EL (cell line): ENCODE measurements at regions not wholly inside any gene's neighbourhood (a gene's known extent, or its start where the extent isn't known, plus 50 kb on each side); places are given as distances from the start of the nearest gene placed in this dataset.

ENCODE experiments used
- DNase-seq: peaks from one replicate; pipeline ENCODE4 v3.0.0-alpha.2; 2016

DNA sequence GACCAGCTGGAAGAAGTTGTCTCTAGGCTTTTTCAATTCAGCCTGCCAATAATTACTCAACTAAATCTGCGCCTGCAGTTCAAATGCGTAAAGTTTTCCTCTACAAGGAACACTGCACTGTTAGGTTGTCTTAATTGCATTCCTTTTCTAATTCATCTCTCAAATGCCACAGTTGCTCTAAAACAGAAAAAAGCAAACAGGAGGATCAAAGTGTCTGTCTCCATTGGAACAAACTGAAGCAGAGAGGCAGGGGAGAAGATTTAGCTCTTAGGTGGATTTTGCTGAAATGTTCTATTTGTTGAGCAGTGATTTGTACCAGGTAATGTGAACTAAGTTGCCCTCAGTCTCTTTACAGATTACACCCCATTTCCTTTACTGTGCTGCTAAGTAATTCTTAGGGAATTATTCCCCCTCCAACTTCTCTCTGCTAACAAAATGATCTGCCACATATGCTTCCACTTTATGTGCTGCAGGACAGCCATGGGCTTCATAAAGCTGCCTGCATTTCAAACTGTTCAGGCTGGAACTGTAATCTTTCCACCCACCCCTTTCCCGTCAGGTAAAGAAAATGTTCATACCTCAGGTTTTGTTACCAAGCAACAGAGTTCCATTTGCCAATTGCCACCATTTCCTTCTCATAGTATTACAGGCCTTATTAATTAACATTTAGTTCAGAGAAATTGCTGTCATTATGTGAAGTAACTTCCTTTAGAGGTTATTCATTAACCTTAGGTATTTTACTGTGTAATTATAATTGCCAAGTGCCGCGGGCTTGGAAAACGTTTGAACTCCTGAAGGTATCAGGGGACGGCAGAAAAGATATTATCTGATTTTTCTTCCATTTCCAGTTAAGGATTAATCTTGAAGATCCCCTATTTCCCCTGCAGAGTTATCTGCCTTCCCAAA is 149.3 kb downstream of the SPRY1 start:
- DNase-seq, result no peak

DNA sequence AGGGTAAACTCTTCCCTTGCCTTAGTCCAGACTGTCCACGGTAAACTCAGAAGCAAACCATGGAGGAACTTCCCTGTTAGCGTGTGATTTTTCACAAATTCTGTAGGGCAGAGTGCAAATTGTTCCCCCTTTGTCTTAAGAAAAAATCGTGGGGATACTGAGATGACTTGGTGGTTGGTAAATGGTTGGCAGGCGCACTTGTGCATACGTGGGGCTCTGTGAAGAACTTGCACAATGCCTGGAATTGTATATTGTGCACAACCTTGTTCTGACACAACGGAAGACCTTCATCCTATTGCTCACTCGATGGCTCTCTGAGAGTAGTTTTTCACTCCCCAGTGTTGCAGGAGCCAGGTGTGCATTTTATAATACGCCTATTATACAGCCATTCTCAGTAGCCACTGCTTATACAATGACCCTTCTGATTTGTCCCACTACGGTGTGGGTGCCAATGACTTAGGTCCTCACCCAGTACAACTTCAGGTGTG is 150.0 kb downstream of the SPRY1 start:
- DNase-seq, result no peak

DNA sequence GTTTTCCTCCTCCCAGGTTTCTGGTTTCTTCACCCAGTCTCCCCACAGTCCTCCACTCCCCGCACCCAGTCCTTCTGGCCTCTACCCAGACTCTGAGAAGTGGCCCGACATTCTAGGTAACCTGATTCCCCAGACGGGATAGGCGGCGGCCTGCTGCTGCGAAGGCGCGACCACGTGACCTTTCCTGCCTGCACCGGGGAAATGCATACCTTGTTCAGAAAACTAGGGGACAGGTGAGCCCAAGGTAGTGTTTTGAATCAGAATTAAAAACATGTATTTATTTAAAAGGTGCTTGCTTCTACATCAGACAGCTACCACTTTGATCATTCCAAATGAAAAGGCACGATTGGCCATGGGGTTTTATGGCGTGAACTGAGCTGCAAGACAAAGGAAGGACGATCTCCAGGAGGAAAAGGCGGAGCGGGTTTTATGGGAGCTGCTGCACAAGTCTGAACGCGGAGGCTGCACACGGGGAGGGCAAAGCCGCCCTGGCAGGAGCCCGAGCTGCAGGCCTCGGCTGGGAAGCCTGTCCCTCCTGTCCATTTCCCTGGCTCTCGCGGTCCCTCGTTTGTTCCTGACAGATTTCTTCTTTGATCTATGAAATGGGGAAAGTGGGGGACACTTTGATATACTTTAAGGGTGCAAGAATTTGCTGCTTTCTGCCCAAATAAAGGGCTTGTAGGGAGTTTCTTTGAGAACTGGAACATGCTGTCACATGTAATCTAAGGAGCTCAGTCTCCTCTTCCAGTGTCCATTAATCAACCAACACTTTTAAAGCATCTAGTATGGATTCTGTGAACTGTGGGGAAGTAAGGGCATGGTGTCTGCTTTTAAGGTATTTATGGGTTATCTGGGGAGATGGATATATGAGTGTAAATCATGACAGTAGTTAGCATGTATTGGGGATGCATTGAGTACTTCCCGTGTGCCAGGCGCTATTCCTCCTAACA is 150.9 kb downstream of the SPRY1 start:
- DNase-seq, result no peak

DNA sequence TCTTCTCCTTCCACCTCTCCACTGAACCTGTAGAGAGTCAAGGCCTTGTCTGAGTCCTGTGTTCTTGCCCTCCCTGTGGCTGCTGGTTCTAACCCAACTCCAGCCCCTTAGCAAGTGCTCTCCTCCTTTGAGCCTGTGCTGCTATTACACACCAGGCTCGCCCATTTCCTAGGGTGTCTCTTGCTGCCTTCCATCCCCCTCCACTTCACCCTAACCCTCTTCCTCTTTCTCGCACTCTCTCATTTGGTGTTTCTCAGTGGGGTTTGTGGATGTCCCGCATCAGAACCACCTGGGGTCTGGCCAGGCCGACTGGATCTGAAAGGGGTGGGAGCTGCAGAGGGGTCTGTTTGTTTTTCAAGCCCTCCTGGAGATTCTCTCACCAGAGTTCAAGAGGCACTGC is 156.7 kb downstream of the SPRY1 start:
- DNase-seq, result no peak

DNA sequence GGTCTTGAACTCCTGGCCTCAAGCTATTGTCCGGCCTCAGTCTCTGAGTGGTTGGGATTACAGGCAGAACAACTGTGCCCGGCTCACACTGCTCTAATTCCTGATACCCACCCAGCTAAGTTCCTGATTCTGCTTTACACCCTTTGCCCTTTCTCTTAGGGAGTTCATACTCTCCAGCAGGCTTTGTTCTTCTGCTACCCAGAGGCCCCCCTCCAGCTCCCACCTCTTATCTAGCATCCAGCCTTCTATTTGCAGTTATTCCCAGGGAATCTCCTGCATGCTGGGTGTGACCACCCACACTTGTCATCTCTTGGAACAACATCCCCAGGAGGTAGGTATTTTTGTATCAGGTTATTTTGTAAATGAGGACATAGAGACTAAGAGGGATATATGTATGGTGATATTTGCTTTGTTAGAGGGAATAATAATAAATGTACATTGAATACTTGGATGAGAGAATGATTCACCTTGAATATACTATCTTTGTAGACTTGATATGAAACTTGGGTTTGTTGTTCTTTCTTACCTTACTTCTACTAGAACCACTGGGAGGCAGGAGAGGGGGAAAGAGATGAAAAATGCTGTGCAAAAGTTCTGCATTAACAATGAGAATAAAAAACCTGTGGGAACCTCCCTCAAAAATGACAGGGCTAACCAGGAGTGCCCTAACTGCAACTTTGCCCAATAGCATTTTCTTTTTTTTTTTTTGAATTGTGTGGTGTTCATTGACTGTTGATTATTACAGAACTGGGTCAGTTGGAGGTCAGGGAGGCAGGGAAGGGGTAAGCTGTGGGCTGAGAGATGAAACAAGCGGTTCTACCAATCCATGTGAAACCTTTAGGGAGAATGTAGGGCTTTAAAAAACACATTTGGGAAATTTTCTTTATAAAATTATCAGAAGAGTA is 157.4 kb downstream of the SPRY1 start:
- no peak for DNase-seq

DNA sequence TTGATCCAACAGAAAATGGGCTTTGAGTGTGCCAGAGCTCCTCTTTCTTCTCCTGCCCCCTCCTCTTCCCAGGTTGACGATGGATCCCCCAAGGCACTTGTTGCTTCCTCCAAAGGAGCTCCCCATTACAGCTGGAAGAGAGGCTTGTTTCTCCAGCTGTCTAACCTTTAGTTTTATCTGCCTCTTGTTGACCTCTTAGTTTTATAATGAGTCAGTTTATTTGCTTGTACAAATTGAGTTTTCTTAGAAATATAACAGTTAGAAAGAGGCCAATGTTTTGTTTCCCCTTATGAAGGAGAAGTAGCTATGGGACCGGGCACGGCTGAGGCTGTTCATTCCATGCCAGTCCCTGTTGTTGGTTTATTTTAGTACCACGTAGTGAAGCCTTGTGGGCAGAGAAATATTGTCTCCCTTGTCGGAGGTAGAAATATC is 158.2 kb downstream of the SPRY1 start:
- no peak for DNase-seq

DNA sequence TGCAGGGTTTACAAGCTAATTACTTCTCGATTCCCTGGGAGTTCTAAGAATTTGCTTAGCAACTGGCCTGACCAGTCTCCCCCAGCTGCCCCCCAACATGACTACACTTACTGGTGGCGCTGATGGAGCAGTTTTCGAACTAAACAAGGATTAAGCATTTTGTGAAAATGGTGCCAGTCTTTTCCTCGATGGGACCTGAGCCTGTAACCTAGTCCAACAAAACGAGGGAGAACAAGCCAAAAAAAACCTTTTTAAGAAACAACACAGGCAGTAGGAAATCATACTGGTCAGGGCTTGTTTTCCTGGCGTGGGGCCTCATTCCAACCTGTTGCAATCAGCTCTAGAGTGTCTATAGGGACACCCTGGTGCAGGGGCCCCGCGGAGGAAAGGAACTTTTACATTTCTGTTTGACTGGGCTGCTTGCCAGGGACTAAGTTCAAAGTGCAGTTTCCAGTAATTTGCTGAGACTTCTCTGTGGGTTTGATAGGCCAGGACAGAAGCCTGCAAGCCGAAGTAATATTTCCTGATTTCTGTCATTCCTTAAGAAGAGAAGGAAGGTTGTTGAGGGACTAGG is 158.7 kb downstream of the SPRY1 start:
- DNase-seq, result peak; percentile 58

DNA sequence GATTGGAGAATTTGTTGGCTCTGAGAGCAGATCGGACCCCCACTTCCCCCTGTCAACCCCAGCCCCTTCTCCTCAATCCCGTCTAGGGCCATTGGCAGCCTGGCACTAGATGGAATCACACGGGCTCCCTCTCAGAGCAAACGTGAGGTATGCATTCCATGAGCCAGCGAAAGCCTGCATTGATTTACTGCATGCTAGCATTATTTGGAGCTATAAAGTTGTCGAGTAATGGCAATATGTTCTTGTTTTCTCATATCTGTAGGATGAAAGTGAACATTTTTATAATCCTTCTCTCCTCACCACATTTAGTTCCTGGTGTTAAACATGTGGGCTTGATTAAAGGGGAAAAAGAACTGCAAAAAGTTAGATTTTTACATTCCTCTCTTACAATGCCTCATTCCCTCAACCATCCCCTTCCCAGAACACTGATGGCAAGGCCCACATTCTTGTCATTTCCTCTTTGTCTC is 159.2 kb downstream of the SPRY1 start:
- no peak for DNase-seq

DNA sequence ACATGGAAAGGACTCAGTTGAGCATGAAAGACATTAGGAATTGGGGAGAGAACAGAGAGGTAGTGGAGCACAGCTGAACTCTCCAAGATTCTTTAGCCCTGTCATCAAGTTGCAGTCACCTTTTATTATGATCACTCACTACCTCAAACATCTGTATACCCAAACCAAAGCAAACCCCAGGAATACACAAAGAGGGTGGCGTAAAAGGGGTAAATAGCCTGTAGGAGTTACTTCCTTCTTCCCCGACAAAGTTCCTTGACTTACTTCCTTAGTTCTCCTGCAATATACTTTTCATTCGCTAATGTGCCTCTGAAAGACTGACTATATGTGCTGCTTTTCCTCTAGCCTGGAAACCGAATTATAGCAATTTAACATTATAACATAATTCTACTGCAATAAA is 159.9 kb downstream of the SPRY1 start:
- DNase-seq, result no peak

DNA sequence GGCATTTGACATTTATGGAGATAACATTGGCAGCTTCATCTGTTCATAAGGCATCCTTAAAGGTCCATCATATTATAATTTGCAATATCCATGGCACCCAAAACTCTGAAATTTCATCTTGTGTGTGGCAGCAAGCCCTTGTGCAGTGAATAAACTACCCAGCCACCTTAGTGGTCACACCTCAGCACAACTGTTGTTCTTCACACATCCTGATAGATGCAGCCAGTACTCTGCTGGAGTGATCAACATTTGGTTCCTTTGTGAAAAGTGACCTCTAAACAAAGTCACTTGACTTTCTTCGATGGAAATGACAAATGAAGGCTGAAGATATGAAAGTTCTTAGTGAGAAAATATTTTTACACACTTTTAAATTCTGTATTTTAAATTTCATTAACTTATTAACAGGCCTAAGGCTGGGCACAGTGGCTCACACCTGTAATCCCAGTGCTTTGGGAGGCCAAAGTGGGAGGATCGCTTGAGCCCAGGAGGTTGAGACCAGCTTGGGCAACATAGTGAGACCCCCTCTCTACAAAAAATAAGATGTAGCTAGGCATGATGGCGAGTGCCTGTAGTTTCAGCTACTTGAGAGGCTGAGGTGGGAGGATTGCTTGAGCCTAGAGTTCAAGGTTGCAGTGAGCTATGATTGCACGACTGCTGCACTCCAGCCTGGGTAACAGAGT is 161.4 kb downstream of the SPRY1 start:
- DNase-seq, result no peak

DNA sequence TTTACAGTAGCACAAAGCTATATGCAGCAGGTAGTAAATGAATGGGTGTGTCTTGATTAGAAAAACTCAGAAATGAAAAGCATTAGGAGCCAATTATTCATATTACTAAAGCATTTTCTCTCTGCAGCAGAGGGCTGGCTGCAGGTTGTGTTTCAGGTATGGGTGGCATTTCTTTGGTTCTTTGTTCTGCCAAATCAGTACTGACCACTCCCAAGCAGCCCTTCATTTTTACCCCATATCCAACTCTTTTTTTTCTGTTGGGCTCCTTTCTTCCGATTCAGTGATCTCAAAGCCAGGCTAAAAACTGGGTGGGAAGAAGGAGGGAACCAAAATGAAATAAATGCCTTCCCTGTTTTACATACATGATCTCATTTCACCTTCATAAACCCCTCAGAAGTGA is 162.3 kb downstream of the SPRY1 start:
- DNase-seq, result no peak

DNA sequence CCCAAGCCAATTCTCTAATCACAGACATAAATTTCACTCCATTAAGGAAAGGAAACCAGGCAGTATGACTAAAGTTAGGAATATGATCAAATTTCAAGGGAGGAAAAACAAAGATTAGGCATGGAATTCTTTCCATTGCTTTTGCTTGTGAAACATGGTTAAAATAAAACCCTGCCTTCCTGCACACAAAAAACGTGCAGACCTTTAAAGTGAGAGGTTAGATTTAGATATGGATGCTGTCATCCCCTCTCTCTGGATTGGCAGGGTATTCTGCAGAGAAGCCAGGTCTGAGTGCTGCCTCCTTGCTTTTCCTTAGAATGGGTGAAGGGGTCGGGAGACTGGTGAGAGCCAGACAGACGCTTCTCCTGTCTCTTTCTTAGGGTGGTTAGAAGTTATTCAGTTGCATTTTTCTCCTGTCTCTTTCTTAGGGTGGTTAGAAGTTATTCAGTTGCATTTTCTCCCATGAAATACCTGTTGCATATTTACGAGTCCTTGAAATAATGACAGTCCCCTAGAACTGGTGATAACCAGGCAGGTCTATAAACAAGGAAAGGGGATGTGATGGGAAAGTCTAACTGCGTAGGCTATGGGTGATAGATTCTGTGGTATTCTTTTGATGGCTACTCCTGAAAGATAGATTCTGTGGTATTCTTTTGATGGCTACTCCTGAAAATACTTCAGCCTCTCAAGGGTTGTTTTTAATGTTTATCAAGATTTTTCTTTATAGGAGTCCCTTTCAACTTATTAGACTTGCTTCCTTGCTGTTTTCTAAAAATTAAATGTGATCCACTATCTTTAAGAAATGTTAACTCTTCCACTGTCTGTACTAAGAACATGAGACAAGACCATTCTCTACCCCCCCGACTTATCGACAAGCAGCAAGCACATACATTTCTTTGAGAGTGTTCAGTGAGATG is 163.6 kb downstream of the SPRY1 start:
- no peak for DNase-seq

DNA sequence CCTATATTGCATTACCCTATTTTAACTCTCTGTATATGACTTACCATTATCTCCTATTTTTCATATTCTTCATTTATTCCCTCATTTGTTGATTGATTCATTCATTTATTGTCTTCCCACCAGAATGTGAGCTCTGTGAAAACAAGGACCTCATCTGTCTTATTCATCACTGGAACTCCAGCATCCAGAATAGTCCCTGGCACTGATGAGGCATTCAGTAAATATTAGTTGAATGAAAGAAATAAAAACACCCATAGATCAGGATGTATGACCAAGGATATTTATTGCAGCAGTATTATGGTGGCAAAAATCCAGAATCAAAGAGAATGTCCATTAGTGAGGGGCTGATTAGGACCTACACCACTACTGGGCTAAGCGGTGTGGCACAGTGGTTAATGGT is 164.9 kb downstream of the SPRY1 start:
- DNase-seq, result no peak

DNA sequence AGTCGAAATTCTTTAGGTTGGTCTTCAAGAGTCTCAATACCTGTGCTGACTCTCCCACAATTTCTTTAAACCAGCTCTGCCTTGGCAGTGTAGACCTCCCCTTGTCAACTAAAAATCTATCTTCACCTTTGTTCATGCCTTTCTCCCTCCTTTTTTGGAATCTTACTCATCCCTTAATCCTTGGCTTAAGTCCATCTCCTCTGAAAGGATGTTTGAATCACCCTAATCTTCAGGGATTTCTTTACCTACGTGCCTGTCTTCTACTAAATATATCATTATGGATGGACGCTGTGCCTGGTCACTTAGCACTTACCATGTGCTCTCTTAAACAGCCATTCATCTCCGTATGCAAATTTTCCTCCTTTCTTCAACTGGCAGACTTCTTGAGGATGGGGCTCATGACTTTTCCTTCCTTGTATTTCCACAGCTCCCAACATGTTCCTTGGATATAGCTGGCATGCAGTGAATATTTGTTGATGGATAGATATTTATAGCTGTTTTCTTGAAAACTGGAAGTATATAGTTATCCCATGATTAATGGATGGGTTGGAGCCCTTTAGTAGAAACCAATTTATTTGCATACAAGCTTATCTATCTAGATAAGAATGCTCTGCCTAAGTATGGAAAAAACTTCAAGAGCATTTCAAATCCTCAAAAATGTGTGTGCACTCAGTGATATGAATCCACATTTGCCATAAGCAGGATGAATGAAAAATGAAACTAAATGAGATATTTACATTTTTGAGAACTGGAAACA is 166.6 kb downstream of the SPRY1 start:
- DNase-seq, result no peak

DNA sequence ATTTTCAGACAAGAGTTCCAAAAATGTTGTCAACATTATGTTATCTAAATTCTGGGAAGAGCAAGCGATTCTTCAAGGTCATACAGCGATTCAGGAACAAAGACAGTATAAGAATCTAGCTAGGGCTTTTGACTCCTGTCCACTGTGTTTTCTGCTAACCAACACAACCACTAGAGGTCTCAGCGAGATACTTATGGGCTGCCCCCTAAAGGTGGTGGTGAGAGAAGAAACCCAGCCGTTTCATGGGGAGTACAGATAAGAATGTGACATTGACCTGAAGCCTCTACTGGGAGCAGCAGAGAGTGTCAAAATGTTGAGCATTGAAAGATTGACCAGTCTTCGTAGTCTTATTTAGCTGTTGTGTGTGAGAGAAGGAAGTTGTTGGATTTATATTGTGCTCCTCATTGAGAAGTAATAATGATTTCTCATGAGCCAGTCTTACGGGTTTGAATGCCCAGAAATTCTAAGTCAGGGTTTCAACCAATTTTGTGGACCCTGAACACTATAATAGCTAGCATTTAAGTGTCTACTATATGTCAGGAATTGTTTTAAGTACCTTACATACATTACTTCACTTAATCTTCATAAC is 168.3 kb downstream of the SPRY1 start:
- DNase-seq, result peak; percentile 70

DNA sequence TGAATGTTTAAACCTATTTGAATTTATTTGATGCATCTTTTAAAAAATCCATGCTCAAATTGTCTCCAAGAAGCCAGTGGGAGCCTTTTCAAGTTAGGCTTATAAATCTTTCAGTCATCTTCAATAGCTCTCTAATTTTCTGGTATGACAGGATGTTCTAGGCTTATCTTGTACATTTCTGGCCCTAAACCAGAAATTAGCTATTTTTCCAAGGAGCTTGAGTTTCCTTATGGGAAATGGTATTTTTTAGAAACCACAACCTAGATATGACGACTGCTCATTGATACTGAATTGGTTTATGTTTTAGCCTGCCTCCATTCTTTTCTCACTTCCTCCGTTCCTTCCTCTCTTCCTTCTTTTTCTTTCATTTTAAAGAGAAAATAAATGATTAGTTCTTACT is 172.3 kb downstream of the SPRY1 start:
- no peak for DNase-seq

DNA sequence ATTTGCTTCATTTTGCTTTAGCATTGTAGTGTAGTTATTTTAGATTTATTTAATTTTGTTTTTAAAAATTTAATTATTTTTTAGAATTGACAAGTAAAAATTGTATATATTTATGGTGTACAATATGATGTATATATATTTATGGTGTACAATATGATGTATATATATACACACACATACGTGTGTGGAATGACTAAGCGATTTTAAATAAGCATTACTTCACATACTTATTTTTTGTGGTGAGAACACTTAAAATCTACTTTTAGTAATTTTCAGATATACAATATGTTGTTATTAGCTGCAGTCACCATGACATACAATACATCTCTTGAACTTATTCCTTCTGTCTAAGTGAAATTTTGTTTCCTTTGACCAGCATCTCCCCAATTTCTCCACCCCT is 172.9 kb downstream of the SPRY1 start:
- no peak for DNase-seq

DNA sequence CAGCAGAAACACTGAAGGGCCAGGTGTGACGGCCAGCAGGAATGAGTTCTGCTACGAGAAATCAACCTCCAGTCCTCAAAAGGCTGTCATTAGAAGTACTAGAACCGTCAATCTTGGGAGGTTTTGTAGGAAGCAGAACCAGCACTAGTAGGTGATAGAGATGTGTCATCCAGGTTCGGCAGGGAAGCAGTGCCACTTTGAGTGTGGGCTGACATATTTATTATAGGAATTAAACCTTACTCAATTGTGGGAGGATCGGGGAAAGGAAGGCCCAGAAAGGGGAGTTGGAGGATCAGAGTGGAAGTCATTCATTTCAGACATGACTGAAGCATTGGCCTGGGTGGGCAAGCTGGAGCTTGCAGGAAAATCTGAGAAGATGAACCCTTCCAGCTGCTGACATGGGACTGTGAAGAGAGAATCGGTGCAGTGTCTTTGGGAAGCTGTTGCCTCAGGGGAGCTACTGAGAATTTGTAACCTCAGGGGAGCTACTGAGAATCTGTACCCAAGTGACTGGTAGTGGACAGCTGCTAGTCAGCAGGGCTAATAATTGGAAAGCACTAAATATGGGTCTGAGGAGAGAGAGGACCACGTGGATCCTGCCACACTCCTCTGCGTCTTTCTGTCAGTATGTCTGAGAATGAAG is 177.4 kb downstream of the SPRY1 start:
- no peak for DNase-seq

DNA sequence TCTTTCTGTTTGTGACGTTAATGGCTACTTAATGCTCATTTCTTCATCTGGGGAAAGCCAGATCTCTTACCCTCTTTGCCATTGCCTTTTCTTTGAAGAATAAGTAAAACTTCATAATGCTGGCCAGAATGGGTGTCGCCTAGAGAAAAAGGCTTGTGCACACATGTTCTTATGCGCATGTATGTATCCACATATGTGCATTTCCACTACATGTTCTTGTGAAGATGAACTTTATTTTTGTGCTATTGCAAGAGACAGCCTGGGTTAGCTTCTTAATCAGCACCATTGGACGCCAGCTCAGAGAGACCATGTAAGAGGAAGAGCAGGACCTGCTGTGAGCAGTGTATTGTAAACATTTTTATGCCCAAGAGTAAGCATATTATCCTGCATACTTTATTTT is 178.7 kb downstream of the SPRY1 start:
- DNase-seq, result no peak
